ENCODE measurements at regions not wholly inside any gene's neighbourhood (a gene's known extent, or its start where the extent isn't known, plus 50 kb on each side); places are given as distances from the start of the nearest gene placed in this dataset.
A peak's percentile ranks its signal among the peaks of the same experiment; 100 is the strongest.

DNA sequence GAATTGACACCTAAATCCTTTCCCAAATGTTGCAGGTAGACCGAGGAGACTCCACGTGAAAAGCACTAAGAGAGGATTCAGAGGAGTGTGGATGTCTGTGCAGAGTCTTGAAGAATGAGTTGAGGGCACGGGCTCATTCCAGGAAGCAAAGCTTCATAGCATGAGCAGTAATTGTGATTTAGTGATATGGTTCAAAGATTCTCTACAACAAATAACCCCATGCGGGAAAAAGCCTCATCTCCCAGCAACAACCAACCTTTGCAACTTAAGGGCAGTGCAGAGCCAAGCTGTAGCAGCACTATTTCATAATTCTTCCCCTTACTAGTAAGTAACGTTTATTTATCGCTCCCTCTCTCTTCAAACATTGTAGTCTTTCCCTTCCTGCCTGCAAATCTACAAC, 87.5 kb upstream of the CLMP start:
- DNase-seq (ENCODE audit: low read depth): no peak
- TF ChIP-seq POLR2A (IDR thresholded peaks at IDR 0.05; ENCODE audit: extremely low read depth, insufficient read length) (no peak), MYC (IDR thresholded peaks at IDR 0.05; ENCODE audit: low read depth, low read length) (no peak)
- TF ChIP-seq, protein P1, sequence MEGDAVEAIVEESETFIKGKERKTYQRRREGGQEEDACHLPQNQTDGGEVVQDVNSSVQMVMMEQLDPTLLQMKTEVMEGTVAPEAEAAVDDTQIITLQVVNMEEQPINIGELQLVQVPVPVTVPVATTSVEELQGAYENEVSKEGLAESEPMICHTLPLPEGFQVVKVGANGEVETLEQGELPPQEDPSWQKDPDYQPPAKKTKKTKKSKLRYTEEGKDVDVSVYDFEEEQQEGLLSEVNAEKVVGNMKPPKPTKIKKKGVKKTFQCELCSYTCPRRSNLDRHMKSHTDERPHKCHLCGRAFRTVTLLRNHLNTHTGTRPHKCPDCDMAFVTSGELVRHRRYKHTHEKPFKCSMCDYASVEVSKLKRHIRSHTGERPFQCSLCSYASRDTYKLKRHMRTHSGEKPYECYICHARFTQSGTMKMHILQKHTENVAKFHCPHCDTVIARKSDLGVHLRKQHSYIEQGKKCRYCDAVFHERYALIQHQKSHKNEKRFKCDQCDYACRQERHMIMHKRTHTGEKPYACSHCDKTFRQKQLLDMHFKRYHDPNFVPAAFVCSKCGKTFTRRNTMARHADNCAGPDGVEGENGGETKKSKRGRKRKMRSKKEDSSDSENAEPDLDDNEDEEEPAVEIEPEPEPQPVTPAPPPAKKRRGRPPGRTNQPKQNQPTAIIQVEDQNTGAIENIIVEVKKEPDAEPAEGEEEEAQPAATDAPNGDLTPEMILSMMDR (IDR thresholded peaks at IDR 0.05; ENCODE audit: low read depth, low read length): no peak
- TF ChIP-seq, protein P2, sequence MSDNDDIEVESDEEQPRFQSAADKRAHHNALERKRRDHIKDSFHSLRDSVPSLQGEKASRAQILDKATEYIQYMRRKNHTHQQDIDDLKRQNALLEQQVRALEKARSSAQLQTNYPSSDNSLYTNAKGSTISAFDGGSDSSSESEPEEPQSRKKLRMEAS (IDR thresholded peaks at IDR 0.05; ENCODE audit: low read depth, low read length): no peak
- H3K4me3 ChIP-seq (ENCODE audit: low read depth, low read length): no peak overlapping the region

DNA sequence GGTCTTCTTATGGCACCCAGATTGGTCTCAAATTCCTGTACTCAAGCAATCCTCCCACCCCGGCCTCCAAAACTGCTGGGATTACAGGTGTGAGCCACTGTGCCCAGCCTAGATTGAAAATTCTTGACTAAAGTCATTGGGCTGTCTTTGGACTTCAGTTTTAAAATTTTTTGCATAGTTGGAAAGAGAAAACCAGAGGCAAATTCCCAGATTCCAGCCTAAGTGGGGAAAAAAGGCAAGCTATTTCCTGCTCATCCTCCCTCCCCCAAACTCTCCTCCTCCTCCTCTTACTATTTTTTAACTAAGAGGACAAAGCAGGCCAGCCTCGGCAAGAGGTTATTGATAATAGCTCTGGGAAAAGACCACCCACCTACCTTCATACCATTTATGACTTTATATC, 78.6 kb upstream of the CLMP start:
- DNase-seq (ENCODE audit: low read depth): no peak
- no peak for TF ChIP-seq POLR2A (IDR thresholded peaks at IDR 0.05; ENCODE audit: extremely low read depth, insufficient read length)
- TF ChIP-seq, protein P1 (IDR thresholded peaks at IDR 0.05; ENCODE audit: low read depth, low read length): no peak
- TF ChIP-seq, protein P2 (IDR thresholded peaks at IDR 0.05; ENCODE audit: low read depth, low read length): no peak
- no peak overlapping the region for H3K4me3 ChIP-seq (ENCODE audit: low read depth, low read length)

- TF ChIP-seq, protein P1 (IDR thresholded peaks at IDR 0.05; ENCODE audit: low read depth, low read length): no peak
- no peak for TF ChIP-seq POLR2A (IDR thresholded peaks at IDR 0.05; ENCODE audit: extremely low read depth, insufficient read length)
- no peak for DNase-seq (ENCODE audit: low read depth)
- H3K4me3 ChIP-seq (ENCODE audit: low read depth, low read length): no peak overlapping the region
Observed at GRCh38 chr11:123272565-123272964, 77.5 kb upstream of the CLMP start.

DNA sequence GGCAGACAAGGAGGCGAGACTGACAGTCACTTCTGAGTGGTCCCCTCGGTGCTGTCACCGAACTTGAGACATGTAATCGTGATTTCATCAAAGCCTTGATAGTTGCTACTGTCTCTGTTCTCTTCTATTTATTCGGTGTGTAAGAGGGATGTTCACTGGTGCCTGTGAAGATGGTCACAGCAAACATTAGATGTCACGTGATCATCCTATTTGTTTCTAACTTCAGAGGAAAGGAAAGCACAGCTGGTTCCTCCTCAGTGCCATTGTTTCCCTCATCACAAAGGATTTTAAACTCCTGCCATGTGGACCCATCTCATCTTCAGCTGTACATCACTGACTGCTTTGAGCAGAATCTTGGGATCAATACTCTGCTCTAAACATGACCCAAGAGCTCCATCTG, 73.1 kb upstream of the CLMP start:
- H3K4me3 ChIP-seq (ENCODE audit: low read depth, low read length): no peak overlapping the region
- no peak for DNase-seq (ENCODE audit: low read depth)
- TF ChIP-seq, protein P2 (IDR thresholded peaks at IDR 0.05; ENCODE audit: low read depth, low read length): no peak
- no peak for TF ChIP-seq POLR2A (IDR thresholded peaks at IDR 0.05; ENCODE audit: extremely low read depth, insufficient read length)

DNA sequence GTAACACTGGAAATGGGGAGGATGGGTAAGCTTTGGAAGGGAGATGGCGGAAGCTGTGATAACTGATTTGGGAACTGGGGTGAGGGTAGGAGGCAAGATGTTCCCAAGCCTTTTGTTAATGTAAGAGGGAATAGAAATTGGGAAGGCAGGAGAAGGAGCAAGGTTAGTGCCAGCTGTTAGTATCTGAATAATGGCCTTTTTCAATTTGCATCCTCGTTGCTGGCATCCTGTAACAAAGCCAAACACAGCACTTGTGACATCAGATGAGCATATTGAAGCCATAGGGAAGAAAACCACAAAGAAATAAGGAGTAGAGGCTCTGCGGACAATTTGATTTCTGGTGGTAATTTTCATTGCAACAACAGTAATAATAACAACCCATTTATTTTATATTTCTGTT, 70.9 kb upstream of the CLMP start:
- H3K4me3 ChIP-seq (ENCODE audit: low read depth, low read length): no peak overlapping the region
- no peak for DNase-seq (ENCODE audit: low read depth)
- no peak for TF ChIP-seq POLR2A (IDR thresholded peaks at IDR 0.05; ENCODE audit: extremely low read depth, insufficient read length)
- TF ChIP-seq, protein P1 (IDR thresholded peaks at IDR 0.05; ENCODE audit: low read depth, low read length): no peak
- no peak for TF ChIP-seq MYC (IDR thresholded peaks at IDR 0.05; ENCODE audit: low read depth, low read length)
- TF ChIP-seq, protein P2 (IDR thresholded peaks at IDR 0.05; ENCODE audit: low read depth, low read length): no peak

GRCh38 chr11:123264431-123264780, 69.4 kb upstream of the CLMP start:
- TF ChIP-seq, protein P2 (IDR thresholded peaks at IDR 0.05; ENCODE audit: low read depth, low read length): 0 out of 2 replicates have a peak, but pooled peaks have one; percentile 23
- TF ChIP-seq POLR2A (IDR thresholded peaks at IDR 0.05; ENCODE audit: extremely low read depth, insufficient read length) (no peak), MYC (IDR thresholded peaks at IDR 0.05; ENCODE audit: low read depth, low read length) (no peak)
- TF ChIP-seq, protein P1 (IDR thresholded peaks at IDR 0.05; ENCODE audit: low read depth, low read length): no peak
- no peak overlapping the region for H3K4me3 ChIP-seq (ENCODE audit: low read depth, low read length)
- no peak for DNase-seq (ENCODE audit: low read depth)

All from NB4 (cell line).